ENCODE measurements at regions not wholly inside any gene's neighbourhood (a gene's known extent, or its start where the extent isn't known, plus 50 kb on each side); places are given as distances from the start of the nearest gene placed in this dataset.

GRCh38 chr22:33986167-33986771 lies 66.0 kb upstream of the LARGE1 start:
- TF ChIP-seq ZFP36 (IDR thresholded peaks at IDR 0.05; ENCODE audit: borderline replicate concordance, partially characterized antibody) (no peak), POLR2A (IDR thresholded peaks at IDR 0.05; ENCODE audit: low read length) (no peak), FOSL2 (IDR thresholded peaks at IDR 0.05) (no peak), FOSL2 (CRISPR knock-in tag; IDR thresholded peaks at IDR 0.05) (no peak), MAFK (IDR thresholded peaks at IDR 0.05; ENCODE audit: partially characterized antibody) (no peak), CTCF (IDR thresholded peaks at IDR 0.05) (no peak), REST (IDR thresholded peaks at IDR 0.05) (no peak), RNF2 (IDR thresholded peaks at IDR 0.05; ENCODE audit: borderline replicate concordance, low read depth) (no peak)
